HUES48 (cell line): ENCODE measurements at regions not wholly inside any gene's neighbourhood (a gene's known extent, or its start where the extent isn't known, plus 50 kb on each side); places are given as distances from the start of the nearest gene placed in this dataset.
"Not testable (repeated sequence)": the region's sequence is repeated elsewhere in the genome, so short reads cannot be mapped to it uniquely, and the experiment has no call there.

Source experiments
- H3K27ac ChIP-seq: one replicate; pipeline ENCODE4 v1.7.0; 2013; ENCODE audit warnings: low read depth, low read length, inconsistent platforms
- H3K27me3 ChIP-seq: 2 replicates; pipeline ENCODE4 v1.6.1; 2013; ENCODE audit warnings: mild to moderate bottlenecking, low read length; ENCODE audit not compliant: control insufficient read depth, insufficient read depth
- H3K36me3 ChIP-seq: 2 replicates; pipeline ENCODE4 v1.6.1; 2013; ENCODE audit warnings: low read length; ENCODE audit not compliant: control insufficient read depth, insufficient read depth
- H3K4me1 ChIP-seq: 2 replicates; pipeline ENCODE4 v1.6.1; 2013; ENCODE audit warnings: mild to moderate bottlenecking, low read length; ENCODE audit not compliant: control insufficient read depth, insufficient read depth
- H3K4me3 ChIP-seq: 2 replicates; pipeline ENCODE4 v1.5.1; 2013; ENCODE audit warnings: mild to moderate bottlenecking, low read depth, low read length
- H3K9ac ChIP-seq: 2 replicates; pipeline ENCODE4 v1.6.1; 2013; ENCODE audit warnings: mild to moderate bottlenecking, low read depth, low read length, moderate library complexity
- H3K9me3 ChIP-seq: 2 replicates; pipeline ENCODE4 v1.6.1; 2013; ENCODE audit warnings: low read length; ENCODE audit not compliant: control insufficient read depth, insufficient read depth

GRCh38 chr2:76039505-76039904, 328.8 kb upstream of the GCFC2 start:
- H3K9ac ChIP-seq: no peak overlapping the region
- H3K36me3 ChIP-seq: no peaks in the 10 kb centered on the region
- H3K27ac ChIP-seq: no peak overlapping the region

GRCh38 chr2:76027761-76028160, 317.0 kb upstream of the GCFC2 start:
- H3K36me3 ChIP-seq: no peaks in the 10 kb centered on the region
- no peaks in the 10 kb centered on the region for H3K4me1 ChIP-seq
- H3K9ac ChIP-seq: no peak overlapping the region
- no peak overlapping the region for H3K27ac ChIP-seq
- no peaks in the 10 kb centered on the region for H3K27me3 ChIP-seq
- H3K9me3 ChIP-seq: peaks cover 5% of the 10 kb centered on the region; the same call in 1 of the 2 replicates
- no peak overlapping the region for H3K4me3 ChIP-seq

More at GRCh38 chr2:76039505-76039904, 328.8 kb upstream of the GCFC2 start:
- Histone ChIP-seq H3K27me3 (no peaks in the 10 kb centered on the region), H3K4me3 (no peak overlapping the region), H3K4me1 (no peaks in the 10 kb centered on the region), H3K9me3 (no peaks in the 10 kb centered on the region)

GRCh38 chr2:76019128-76019527, 308.4 kb upstream of the GCFC2 start:
- Histone ChIP-seq H3K4me3 (no peak overlapping the region), H3K27ac (no peak overlapping the region), H3K27me3 (no peaks in the 10 kb centered on the region), H3K9ac (no peak overlapping the region), H3K4me1 (no peaks in the 10 kb centered on the region), H3K36me3 (no peaks in the 10 kb centered on the region), H3K9me3 (no peaks in the 10 kb centered on the region)

- no peak overlapping the region for H3K27ac ChIP-seq
- H3K4me1 ChIP-seq: peaks cover 18% of the 10 kb centered on the region
Measured at GRCh38 chr2:76009484-76009883, 298.8 kb upstream of the GCFC2 start.

GRCh38 chr2:76008001-76008702, 297.4 kb upstream of the GCFC2 start:
- no peak overlapping the region for H3K9ac ChIP-seq

More at GRCh38 chr2:76009484-76009883, 298.8 kb upstream of the GCFC2 start:
- no peaks in the 10 kb centered on the region for H3K36me3 ChIP-seq
- H3K27me3 ChIP-seq: no peaks in the 10 kb centered on the region
- no peaks in the 10 kb centered on the region for H3K9me3 ChIP-seq
- no peak overlapping the region for H3K9ac ChIP-seq
- H3K4me3 ChIP-seq: no peak overlapping the region

GRCh38 chr2:76000425-76000824, 289.7 kb upstream of the GCFC2 start:
- H3K36me3 ChIP-seq: no peaks in the 10 kb centered on the region
- H3K27ac ChIP-seq: no peak overlapping the region
- H3K9me3 ChIP-seq: no peaks in the 10 kb centered on the region; the same call in 1 of the 2 replicates
- no peaks in the 10 kb centered on the region for H3K27me3 ChIP-seq
- no peak overlapping the region for H3K4me3 ChIP-seq
- H3K4me1 ChIP-seq: no peaks in the 10 kb centered on the region
- no peak overlapping the region for H3K9ac ChIP-seq

More at GRCh38 chr2:76008001-76008702, 297.4 kb upstream of the GCFC2 start:
- Histone ChIP-seq H3K9me3 (no peaks in the 10 kb centered on the region), H3K4me3 (no peak overlapping the region), H3K27me3 (no peaks in the 10 kb centered on the region), H3K27ac (no peak overlapping the region), H3K4me1 (peaks cover 18% of the 10 kb centered on the region), H3K36me3 (no peaks in the 10 kb centered on the region)

GRCh38 chr2:75998451-75998850, 287.7 kb upstream of the GCFC2 start:
- no peak overlapping the region for H3K4me3 ChIP-seq

GRCh38 chr2:75994759-75995158, 284.0 kb upstream of the GCFC2 start:
- Histone ChIP-seq H3K27ac (no peak overlapping the region), H3K9me3 (peaks cover 2% of the 10 kb centered on the region; the same call in 1 of the 2 replicates), H3K4me3 (no peak overlapping the region), H3K9ac (no peak overlapping the region), H3K36me3 (no peaks in the 10 kb centered on the region), H3K4me1 (no peaks in the 10 kb centered on the region), H3K27me3 (no peaks in the 10 kb centered on the region)

More at GRCh38 chr2:75998451-75998850, 287.7 kb upstream of the GCFC2 start:
- H3K27ac ChIP-seq: no peak overlapping the region
- no peaks in the 10 kb centered on the region; the same call in 1 of the 2 replicates for H3K9me3 ChIP-seq
- H3K27me3 ChIP-seq: no peaks in the 10 kb centered on the region
- no peaks in the 10 kb centered on the region for H3K36me3 ChIP-seq
- no peaks in the 10 kb centered on the region for H3K4me1 ChIP-seq
- H3K9ac ChIP-seq: no peak overlapping the region

- H3K4me3 ChIP-seq, H3K9me3 ChIP-seq, H3K9ac ChIP-seq, H3K36me3 ChIP-seq, H3K27me3 ChIP-seq, H3K4me1 ChIP-seq, H3K27ac ChIP-seq: not testable (repeated sequence)
Measured at GRCh38 chr2:75988622-75989021, 277.9 kb upstream of the GCFC2 start.

GRCh38 chr2:75986617-75987016, 275.9 kb upstream of the GCFC2 start:
- Histone ChIP-seq H3K36me3 (no peaks in the 10 kb centered on the region), H3K9me3 (peaks cover 8% of the 10 kb centered on the region), H3K9ac (no peak overlapping the region), H3K4me3 (no peak overlapping the region), H3K27ac (no peak overlapping the region), H3K4me1 (no peaks in the 10 kb centered on the region), H3K27me3 (no peaks in the 10 kb centered on the region)

GRCh38 chr2:75982719-75983118, 272.0 kb upstream of the GCFC2 start:
- no peaks in the 10 kb centered on the region for H3K4me1 ChIP-seq
- no peak overlapping the region for H3K9ac ChIP-seq
- no peaks in the 10 kb centered on the region for H3K36me3 ChIP-seq
- H3K27ac ChIP-seq: no peak overlapping the region
- H3K27me3 ChIP-seq: no peaks in the 10 kb centered on the region
- H3K4me3 ChIP-seq: no peak overlapping the region
- H3K9me3 ChIP-seq: no peaks in the 10 kb centered on the region
